ENCODE measurements at regions not wholly inside any gene's neighbourhood (a gene's known extent, or its start where the extent isn't known, plus 50 kb on each side); places are given as distances from the start of the nearest gene placed in this dataset.

DNA sequence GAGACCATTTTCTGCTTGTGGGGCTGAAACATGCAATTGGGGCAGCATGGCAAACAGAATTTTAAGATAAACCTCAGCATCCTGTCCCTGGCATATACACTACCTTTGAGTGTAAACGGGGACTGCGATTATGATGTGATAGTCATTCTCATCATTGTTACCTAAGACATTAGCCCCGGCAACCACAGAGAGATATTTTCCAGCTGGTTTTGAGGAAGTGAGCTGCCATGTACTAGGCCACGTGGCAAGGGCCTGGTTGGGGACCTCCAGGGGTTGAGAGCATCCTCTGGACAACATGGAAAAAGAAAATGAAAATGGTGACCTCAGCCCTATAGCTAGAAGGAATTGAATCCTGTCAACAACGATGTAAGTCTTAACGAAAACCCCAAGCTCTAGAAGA is 623.6 kb upstream of the CDH18 start:
- Mint-ChIP-seq H3K27ac (no peak overlapping the region), H3K4me3 (no peak overlapping the region), H3K27me3 (no peaks in the 10 kb centered on the region), H3K9me3 (peaks cover 2% of the 10 kb centered on the region), H3K36me3 (ENCODE audit: low read depth) (no peaks in the 10 kb centered on the region), H3K4me1 (no peaks in the 10 kb centered on the region)
- TF ChIP-seq CTCF (IDR thresholded peaks at IDR 0.05) = no peak
- CTCF ChIA-PET = no interaction called here
- DNase-seq = no peak
- intact Hi-C loops (cut with micrococcal nuclease) = no loop called here
- no peak for ATAC-seq (ENCODE audit: low read depth)
- POLR2A ChIA-PET = no interaction called here

- TF ChIP-seq CTCF (IDR thresholded peaks at IDR 0.05) = no peak
- POLR2A ChIA-PET = no interaction called here
- H3K4me1 Mint-ChIP-seq = no peaks in the 10 kb centered on the region
- DNase-seq (no peak), ATAC-seq (ENCODE audit: low read depth) (no peak)
- H3K4me3 Mint-ChIP-seq = no peak overlapping the region
- CTCF ChIA-PET = no interaction called here
- no peaks in the 10 kb centered on the region for H3K36me3 Mint-ChIP-seq (ENCODE audit: low read depth)
- H3K9me3 Mint-ChIP-seq = peaks cover 2% of the 10 kb centered on the region
- H3K27ac Mint-ChIP-seq = no peak overlapping the region
- H3K27me3 Mint-ChIP-seq = no peaks in the 10 kb centered on the region
- intact Hi-C loops (cut with micrococcal nuclease) = no loop called here
These were observed 622.7 kb upstream of the CDH18 start for GRCh38 chr5:20610681-20611080.

DNA sequence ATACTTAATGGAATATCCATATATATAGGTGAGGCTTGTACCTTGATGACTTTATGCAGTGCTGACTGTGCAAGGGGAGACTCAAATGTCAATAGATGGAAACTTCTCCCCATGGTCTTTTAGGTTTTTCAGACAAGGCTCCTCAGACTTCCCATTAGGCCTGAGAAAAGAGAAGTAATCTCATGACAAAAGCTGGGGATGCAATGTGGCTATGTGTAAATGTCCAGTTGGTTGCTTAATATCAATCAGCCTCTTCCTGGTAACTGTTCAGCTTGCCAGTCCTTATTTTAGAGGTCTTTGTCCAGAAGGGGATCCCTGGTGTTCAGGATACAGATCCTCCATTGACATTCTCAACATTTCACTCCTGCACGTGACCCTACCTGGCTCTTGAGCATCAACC is 621.1 kb upstream of the CDH18 start:
- Mint-ChIP-seq H3K27ac (no peak overlapping the region), H3K36me3 (ENCODE audit: low read depth) (no peaks in the 10 kb centered on the region), H3K27me3 (no peaks in the 10 kb centered on the region), H3K4me1 (no peaks in the 10 kb centered on the region), H3K9me3 (peaks cover 2% of the 10 kb centered on the region), H3K4me3 (no peak overlapping the region)
- ChIA-PET POLR2A (no interaction called here), CTCF (no interaction called here)
- no peak for TF ChIP-seq CTCF (IDR thresholded peaks at IDR 0.05)
- DNase-seq = no peak
- intact Hi-C loops (cut with micrococcal nuclease) = no loop called here
- ATAC-seq (ENCODE audit: low read depth) = no peak

DNA sequence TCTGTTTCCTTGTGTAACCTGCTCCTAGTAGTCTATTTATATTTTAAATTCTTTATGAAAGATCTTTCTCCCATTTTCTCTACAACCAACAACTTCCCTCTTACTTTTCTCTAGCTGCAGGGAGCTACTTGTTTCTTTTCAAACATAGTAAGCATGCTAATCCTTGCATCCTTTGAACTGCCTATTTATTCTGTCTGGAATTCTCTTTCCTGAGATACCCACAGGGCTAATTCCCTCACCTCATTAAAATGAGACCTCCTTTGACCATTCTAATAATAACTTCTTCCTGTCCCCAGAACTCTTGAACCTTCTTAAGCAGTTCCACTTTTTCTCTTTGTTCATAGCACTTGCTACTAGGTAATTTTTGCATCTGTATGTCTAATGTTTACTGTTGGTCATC is 620.6 kb upstream of the CDH18 start:
- CTCF ChIA-PET = no interaction called here
- intact Hi-C loops (cut with micrococcal nuclease) = no loop called here
- ATAC-seq (ENCODE audit: low read depth) = no peak

DNA sequence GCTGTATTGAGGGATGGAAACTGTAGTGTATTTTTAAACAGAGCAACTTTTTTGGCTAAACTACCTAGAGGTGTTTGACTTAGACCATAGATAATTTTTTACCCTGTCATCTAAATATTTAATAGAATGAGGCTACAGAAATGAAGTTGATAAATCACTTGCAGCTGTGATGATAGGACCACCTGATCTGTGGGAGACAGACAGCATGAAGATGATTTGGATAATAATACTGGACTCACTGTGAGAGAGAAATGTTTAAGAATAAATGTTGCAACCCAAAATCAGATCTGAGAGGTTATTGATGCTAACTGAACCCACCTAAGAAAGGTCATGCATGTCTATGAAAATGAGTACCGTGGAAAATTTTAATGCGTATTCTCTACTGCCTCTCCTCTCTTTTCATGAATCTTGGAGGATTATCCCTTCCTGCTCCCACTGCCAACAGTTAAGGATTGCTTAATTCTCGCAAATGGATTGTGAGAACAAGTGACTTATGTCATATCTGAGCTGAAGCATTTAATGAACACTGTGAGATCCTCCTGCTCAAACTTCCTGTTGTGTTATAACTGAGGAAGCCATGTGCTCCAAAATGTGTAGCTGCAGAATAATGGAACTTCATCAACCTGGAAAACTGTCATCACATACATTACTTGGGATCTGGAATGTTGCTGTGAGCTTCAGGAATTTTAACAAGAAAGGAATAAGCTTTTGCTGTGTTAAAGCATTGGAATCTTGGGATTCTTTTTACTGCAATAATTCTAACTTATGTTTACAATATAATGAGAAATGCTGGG is 617.9 kb upstream of the CDH18 start:
- H3K9me3 Mint-ChIP-seq = no peaks in the 10 kb centered on the region
- CTCF ChIA-PET = no interaction called here

More for the DNA sequence above, 620.6 kb upstream of the CDH18 start:
- H3K36me3 Mint-ChIP-seq (ENCODE audit: low read depth) = no peaks in the 10 kb centered on the region
- no peak overlapping the region for H3K27ac Mint-ChIP-seq
- POLR2A ChIA-PET = no interaction called here
- H3K4me3 Mint-ChIP-seq = no peak overlapping the region
- no peak for TF ChIP-seq CTCF (IDR thresholded peaks at IDR 0.05)
- no peaks in the 10 kb centered on the region for H3K4me1 Mint-ChIP-seq
- peaks cover 2% of the 10 kb centered on the region for H3K9me3 Mint-ChIP-seq
- DNase-seq = no peak
- no peaks in the 10 kb centered on the region for H3K27me3 Mint-ChIP-seq

More for the DNA sequence above, 617.9 kb upstream of the CDH18 start:
- DNase-seq = no peak
- Mint-ChIP-seq H3K4me1 (no peaks in the 10 kb centered on the region), H3K27ac (no peak overlapping the region), H3K27me3 (no peaks in the 10 kb centered on the region), H3K4me3 (no peak overlapping the region), H3K36me3 (ENCODE audit: low read depth) (no peaks in the 10 kb centered on the region)
- TF ChIP-seq CTCF (IDR thresholded peaks at IDR 0.05) = no peak
- POLR2A ChIA-PET = no interaction called here
- intact Hi-C loops (cut with micrococcal nuclease) = no loop called here
- no peak for ATAC-seq (ENCODE audit: low read depth)

Data from activated B cell treated with CpG ODN at 0.5 μM for 24 hours (primary cell).